Left lung (tissue), 4 donors: ENCODE measurements at regions not wholly inside any gene's neighbourhood (a gene's known extent, or its start where the extent isn't known, plus 50 kb on each side); places are given as distances from the start of the nearest gene placed in this dataset.

ENCODE experiments used
- ATAC-seq: fragments of 200-7000 bp; cut with Tn5 transposase; one replicate; pipeline ENCODE4 v1.9.1; 2020; ENCODE audit warnings: moderate library complexity
- DNase-seq, 4 donors: peaks; one replicate each; pipeline ENCODE4 v3.0.0-alpha.2; 2013 to 2020
- H3K27ac ChIP-seq, 2 donors: fragments of 200-600 bp; sonication (generic) in 1 of 2; one replicate each; pipeline versions ENCODE4 v1.5.0 to v1.8.0; 2020 to 2021
- H3K27me3 ChIP-seq, 2 donors: fragments of 200-600 bp; sonication (generic) in 1 of 2; one replicate each; pipeline versions ENCODE4 v1.5.0 to v1.8.0; 2020 to 2021
- H3K36me3 ChIP-seq, 2 donors: fragments of 200-600 bp; sonication (generic) in 1 of 2; one replicate each; pipeline versions ENCODE4 v1.5.0 to v1.8.0; 2020 to 2021
- H3K4me1 ChIP-seq, 2 donors: fragments of 200-600 bp; one replicate each; pipeline ENCODE4 v1.8.0; 2021
- H3K4me3 ChIP-seq, 2 donors: fragments of 200-600 bp; sonication (generic) in 1 of 2; one replicate each; pipeline versions ENCODE4 v1.5.0 to v1.8.0; 2020 to 2021; ENCODE audit warnings: mild to moderate bottlenecking in 1 of 2
- H3K9me3 ChIP-seq, 2 donors: fragments of 200-600 bp; sonication (generic) in 1 of 2; one replicate each; pipeline versions ENCODE4 v1.5.0 to v1.8.0; 2020 to 2021
- intact Hi-C, 2 donors: fragments of 100-400 bp; cut with DNase I; formaldehyde crosslinking; loops; one replicate each; pipeline versions ENCODE4 v1.11.2 to v1.14.2; 2022
- TF ChIP-seq, protein P1 (sequence below), 2 donors: fragments of 200-600 bp; sonication (generic) in 1 of 2; IDR thresholded peaks; one replicate each; pipeline versions ENCODE4 v1.5.0 to v1.8.0; 2021; ENCODE audit warnings: antibody characterized with exemption in 2 of 2
- donor health status: DM: no; HTN: yes; CAD: no.
- donor health status: DM: no; HTN: no; CAD: no.

DNA sequence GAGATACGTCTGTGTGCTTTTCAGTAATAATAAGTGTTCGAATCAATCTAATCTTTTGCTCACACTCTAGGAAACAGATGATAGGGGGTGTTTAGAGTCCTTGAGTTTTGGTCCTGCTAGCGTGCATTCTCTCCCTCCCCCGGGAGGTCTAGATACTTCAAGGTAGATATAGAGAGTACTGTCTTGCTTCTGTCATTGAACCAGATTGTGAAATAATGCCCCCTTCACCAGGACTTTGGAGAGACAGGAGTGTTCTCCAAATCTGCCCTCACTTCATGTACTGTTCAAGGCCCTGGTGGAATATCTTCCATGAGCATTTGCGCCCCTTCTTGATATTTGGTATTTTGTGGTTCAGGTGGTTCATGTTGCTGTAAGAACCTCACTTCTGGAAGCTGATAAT is 59.4 kb upstream of the MGAT5 start:
- ATAC-seq = no peak
- Histone ChIP-seq H3K9me3 (peaks cover 0 to 5% of the 10 kb centered on the region in 2 donors), H3K27ac (no peak overlapping the region), H3K4me3 (no peak overlapping the region), H3K36me3 (no peaks in the 10 kb centered on the region), H3K27me3 (no peaks in the 10 kb centered on the region), H3K4me1 (peaks cover 0 to 15% of the 10 kb centered on the region in 2 donors)
- TF ChIP-seq, protein P1, sequence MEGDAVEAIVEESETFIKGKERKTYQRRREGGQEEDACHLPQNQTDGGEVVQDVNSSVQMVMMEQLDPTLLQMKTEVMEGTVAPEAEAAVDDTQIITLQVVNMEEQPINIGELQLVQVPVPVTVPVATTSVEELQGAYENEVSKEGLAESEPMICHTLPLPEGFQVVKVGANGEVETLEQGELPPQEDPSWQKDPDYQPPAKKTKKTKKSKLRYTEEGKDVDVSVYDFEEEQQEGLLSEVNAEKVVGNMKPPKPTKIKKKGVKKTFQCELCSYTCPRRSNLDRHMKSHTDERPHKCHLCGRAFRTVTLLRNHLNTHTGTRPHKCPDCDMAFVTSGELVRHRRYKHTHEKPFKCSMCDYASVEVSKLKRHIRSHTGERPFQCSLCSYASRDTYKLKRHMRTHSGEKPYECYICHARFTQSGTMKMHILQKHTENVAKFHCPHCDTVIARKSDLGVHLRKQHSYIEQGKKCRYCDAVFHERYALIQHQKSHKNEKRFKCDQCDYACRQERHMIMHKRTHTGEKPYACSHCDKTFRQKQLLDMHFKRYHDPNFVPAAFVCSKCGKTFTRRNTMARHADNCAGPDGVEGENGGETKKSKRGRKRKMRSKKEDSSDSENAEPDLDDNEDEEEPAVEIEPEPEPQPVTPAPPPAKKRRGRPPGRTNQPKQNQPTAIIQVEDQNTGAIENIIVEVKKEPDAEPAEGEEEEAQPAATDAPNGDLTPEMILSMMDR (IDR thresholded peaks at IDR 0.05) = no peak
- intact Hi-C loops = no loop called here
- no peak for DNase-seq

DNA sequence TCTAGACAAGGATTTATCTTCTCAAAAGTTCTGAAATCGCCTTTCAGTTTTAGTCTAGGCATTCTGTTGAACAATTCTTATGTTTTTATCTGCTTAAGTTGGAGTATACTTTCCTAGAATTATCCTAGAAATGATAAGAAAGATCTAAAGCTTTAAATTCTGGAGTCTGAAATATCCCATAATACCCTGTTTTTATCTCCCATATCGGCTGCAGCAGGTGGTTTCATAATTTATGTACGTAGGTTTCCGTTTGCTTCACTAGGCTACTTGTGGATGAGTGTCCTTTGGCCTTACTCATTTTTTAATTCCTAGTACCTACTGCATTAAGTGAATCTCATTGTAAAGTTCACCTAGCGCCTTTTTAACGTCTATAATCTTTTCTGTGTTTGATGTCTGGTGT is 58.5 kb upstream of the MGAT5 start:
- DNase-seq (no peak), ATAC-seq (no peak)
- Histone ChIP-seq H3K4me1 (peaks cover 0 to 15% of the 10 kb centered on the region in 2 donors), H3K9me3 (peaks cover 0 to 5% of the 10 kb centered on the region in 2 donors), H3K27me3 (no peaks in the 10 kb centered on the region), H3K4me3 (no peak overlapping the region), H3K36me3 (no peaks in the 10 kb centered on the region), H3K27ac (no peak overlapping the region)
- TF ChIP-seq, protein P1 (IDR thresholded peaks at IDR 0.05) = no peak
- intact Hi-C loops = no loop called here

DNA sequence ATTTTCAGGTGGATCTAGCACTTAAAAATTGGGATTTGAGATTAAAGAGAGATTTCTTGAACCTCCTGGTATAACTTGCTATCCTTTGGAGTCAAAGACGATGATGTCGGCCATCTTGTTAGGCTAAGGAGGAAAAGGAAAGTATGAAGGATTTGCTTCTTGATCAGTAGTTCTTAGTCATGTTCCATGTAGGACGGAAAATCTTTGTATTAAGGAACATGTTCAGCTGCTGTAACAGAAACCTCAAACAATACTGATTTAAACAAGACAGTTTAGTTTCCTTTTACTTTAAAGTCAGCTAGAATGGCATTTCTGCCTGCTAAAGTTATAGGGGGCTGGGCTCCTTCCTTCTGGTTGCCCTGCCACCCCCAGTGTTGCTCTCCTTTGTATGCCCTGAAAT is 56.4 kb upstream of the MGAT5 start:
- H3K27ac ChIP-seq = no peak overlapping the region
- H3K9me3 ChIP-seq = no peaks in the 10 kb centered on the region
- peaks cover 0 to 15% of the 10 kb centered on the region in 2 donors for H3K4me1 ChIP-seq
- no peak overlapping the region for H3K4me3 ChIP-seq
- TF ChIP-seq, protein P1 (IDR thresholded peaks at IDR 0.05) = no peak
- no peaks in the 10 kb centered on the region for H3K36me3 ChIP-seq
- no peak for DNase-seq
- H3K27me3 ChIP-seq = no peaks in the 10 kb centered on the region
- intact Hi-C loops = no loop called here
- ATAC-seq = no peak

DNA sequence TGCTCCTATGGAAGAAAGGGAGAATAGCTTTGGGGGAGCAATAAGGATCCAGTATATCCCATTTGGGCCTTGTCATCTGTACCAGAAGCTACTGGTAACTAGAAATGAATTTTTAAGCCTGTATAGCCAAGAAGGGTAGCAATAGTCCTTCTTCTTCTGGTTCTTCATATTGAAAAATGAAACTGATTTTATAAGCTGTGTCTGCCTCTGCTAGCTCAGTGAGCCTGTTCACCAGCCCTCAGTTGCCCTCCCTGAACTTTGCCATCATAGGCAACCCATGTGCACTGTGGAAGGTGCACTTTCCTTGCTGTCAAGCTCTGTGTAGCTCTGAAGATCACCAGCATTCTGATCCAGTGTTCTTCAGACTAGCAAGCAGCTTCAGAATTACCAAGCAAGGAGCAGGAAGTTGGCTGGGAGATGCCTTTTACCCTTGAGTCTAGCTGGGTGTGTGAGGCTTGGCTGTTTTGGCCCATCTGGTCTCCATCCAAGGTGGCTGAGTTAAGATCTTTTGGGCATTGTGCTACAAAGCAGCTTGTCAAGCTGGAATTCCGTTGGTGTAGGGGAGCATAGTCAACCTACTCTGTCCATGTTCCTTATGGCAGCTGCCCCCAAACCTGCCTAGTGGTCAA is 55.8 kb upstream of the MGAT5 start:
- no peaks in the 10 kb centered on the region for H3K9me3 ChIP-seq
- intact Hi-C loops = no loop called here
- no peak for DNase-seq
- TF ChIP-seq, protein P1 (IDR thresholded peaks at IDR 0.05) = no peak
- ATAC-seq = no peak
- H3K4me1 ChIP-seq = peaks cover 0 to 15% of the 10 kb centered on the region in 2 donors
- H3K27ac ChIP-seq = no peak overlapping the region
- H3K27me3 ChIP-seq = no peaks in the 10 kb centered on the region
- H3K36me3 ChIP-seq = no peaks in the 10 kb centered on the region
- H3K4me3 ChIP-seq = no peak overlapping the region

DNA sequence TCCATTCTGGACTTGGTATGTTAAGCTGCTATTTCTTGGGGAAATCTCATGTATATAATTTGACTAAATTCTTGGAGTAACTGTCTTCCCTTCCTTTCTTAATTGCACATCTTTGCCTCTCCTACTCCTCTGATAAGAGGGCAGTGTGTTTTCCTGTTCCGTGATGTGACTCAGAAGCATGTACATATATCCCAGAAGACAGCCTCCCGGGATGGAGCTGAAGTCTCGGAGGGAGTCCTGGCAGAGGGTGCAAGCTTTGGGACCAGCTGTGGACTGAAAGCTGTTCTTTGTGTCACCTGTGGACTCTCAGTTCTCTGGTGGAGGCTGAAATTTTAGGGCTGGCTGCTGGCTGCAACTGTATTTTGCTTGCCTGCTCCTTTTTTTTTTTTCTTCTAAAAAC is 54.7 kb upstream of the MGAT5 start:
- Histone ChIP-seq H3K4me3 (no peak overlapping the region), H3K27ac (no peak overlapping the region), H3K27me3 (no peaks in the 10 kb centered on the region), H3K36me3 (no peaks in the 10 kb centered on the region), H3K9me3 (no peaks in the 10 kb centered on the region), H3K4me1 (peaks cover 0 to 15% of the 10 kb centered on the region in 2 donors)
- TF ChIP-seq, protein P1 (IDR thresholded peaks at IDR 0.05) = no peak
- ATAC-seq (no peak), DNase-seq (no peak)
- intact Hi-C loops = no loop called here
